OCI-LY1 (cell line): ENCODE measurements at regions not wholly inside any gene's neighbourhood (a gene's known extent, or its start where the extent isn't known, plus 50 kb on each side); places are given as distances from the start of the nearest gene placed in this dataset.

Source experiments
- H2AFZ ChIP-seq: fragments of 200-600 bp; sonication (generic), shearing (Covaris generic); 2 replicates; pipeline ENCODE4 v1.6.0; 2014; ENCODE audit warnings: antibody characterized with exemption, mild to moderate bottlenecking, low read length
- H3F3A ChIP-seq: fragments of 200-600 bp; sonication (generic), shearing (Covaris generic); 2 replicates; pipeline ENCODE4 v1.6.0; 2014; ENCODE audit warnings: mild to moderate bottlenecking, antibody characterized with exemption, low read length, moderate library complexity; ENCODE audit not compliant: insufficient read depth
- H3K27ac ChIP-seq: fragments of 200-600 bp; sonication (generic); 2 replicates; pipeline ENCODE4 v1.5.1; 2014; ENCODE audit warnings: low read length, mixed run types, mild to moderate bottlenecking, low read depth; ENCODE audit not compliant: poor library complexity, severe bottlenecking
- H3K27me3 ChIP-seq: fragments of 200-600 bp; sonication (generic); 2 replicates; pipeline ENCODE4 v1.6.0; 2014; ENCODE audit warnings: antibody characterized with exemption, mild to moderate bottlenecking, low read length, moderate library complexity; ENCODE audit not compliant: insufficient read depth
- H3K36me3 ChIP-seq: fragments of 200-600 bp; sonication (generic); 2 replicates; pipeline ENCODE4 v1.6.1; 2014; ENCODE audit warnings: mild to moderate bottlenecking, antibody characterized with exemption, low read length, moderate library complexity, mixed read lengths; ENCODE audit not compliant: insufficient read depth
- H3K4me1 ChIP-seq: fragments of 200-600 bp; sonication (generic); 2 replicates; pipeline ENCODE4 v1.5.1; 2014; ENCODE audit warnings: mild to moderate bottlenecking, low read length, moderate library complexity; ENCODE audit not compliant: insufficient read depth, severe bottlenecking
- H3K4me2 ChIP-seq: fragments of 200-600 bp; sonication (generic), shearing (Covaris generic); 2 replicates; pipeline ENCODE4 v1.6.1; 2014; ENCODE audit warnings: low read length
- H3K4me3 ChIP-seq: fragments of 200-600 bp; sonication (generic); 2 replicates; pipeline ENCODE4 v1.5.1; 2014; ENCODE audit warnings: low read length, low read depth, mild to moderate bottlenecking, mixed read lengths; ENCODE audit not compliant: poor library complexity, severe bottlenecking
- H3K79me2 ChIP-seq: fragments of 200-600 bp; shearing (Covaris generic); 2 replicates; pipeline ENCODE4 v1.6.1; 2016; ENCODE audit warnings: mixed run types, low read length, mixed read lengths; ENCODE audit not compliant: insufficient read depth
- H3K9ac ChIP-seq: fragments of 200-600 bp; sonication (generic), shearing (Covaris generic); 2 replicates; pipeline ENCODE4 v1.6.1; 2014; ENCODE audit warnings: mild to moderate bottlenecking, low read length, mixed read lengths
- H3K9me2 ChIP-seq: fragments of 200-600 bp; sonication (generic), shearing (Covaris generic); 2 replicates; pipeline ENCODE4 v1.6.1; 2014; ENCODE audit warnings: low read depth, mild to moderate bottlenecking, low read length, mixed read lengths
- H3K9me3 ChIP-seq: fragments of 200-600 bp; shearing (Covaris generic); 2 replicates; pipeline ENCODE4 v1.6.1; 2014; ENCODE audit warnings: low read length, mixed read lengths
- H4K20me1 ChIP-seq: fragments of 200-600 bp; sonication (generic), shearing (Covaris generic); 2 replicates; pipeline ENCODE4 v1.6.0; 2016; ENCODE audit warnings: mild to moderate bottlenecking, low read length; ENCODE audit not compliant: insufficient read depth
- CTCF ChIP-seq: fragments of 200-600 bp; sonication (generic), shearing (Covaris generic); IDR thresholded peaks from 2 replicates; pipeline ENCODE4 v1.5.1; 2017; ENCODE audit warnings: mild to moderate bottlenecking, antibody characterized with exemption, low read length, moderate library complexity, mixed read lengths
- EZH2 ChIP-seq: fragments of 200-600 bp; sonication (generic), shearing (Covaris generic); IDR thresholded peaks from 2 replicates; pipeline ENCODE4 v1.8.0; 2017; ENCODE audit warnings: borderline replicate concordance, mixed run types, mild to moderate bottlenecking, antibody characterized with exemption, low read length, moderate library complexity, mixed read lengths

DNA sequence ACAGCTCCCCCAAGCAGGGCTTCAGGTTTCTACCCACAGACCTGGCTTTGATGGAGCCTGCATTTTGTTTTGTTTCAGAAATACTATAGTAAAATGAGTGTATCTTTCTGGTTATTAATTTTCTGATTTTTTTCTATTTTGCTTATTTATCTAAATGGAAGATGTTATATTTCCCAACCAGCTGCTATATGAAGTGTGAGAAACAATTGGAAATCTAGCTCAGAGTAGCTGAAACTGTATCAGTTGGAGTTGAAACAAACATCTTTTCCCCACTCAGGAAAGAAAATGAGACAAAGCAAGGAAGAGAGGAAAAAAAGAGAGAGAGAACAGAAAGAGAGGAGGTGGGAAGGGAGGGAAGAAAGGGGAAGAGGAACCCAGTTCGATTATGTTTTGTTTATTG is 358.5 kb upstream of the ZNF507 start:
- no peaks in the 10 kb centered on the region for H3F3A ChIP-seq
- TF ChIP-seq EZH2 (no peak), CTCF (no peak)
- no peaks in the 10 kb centered on the region for H3K36me3 ChIP-seq
- no peaks in the 10 kb centered on the region for H3K9me2 ChIP-seq
- no peak overlapping the region for H3K9ac ChIP-seq
- H3K27me3 ChIP-seq = no peaks in the 10 kb centered on the region
- no peak overlapping the region for H2AFZ ChIP-seq
- H3K4me3 ChIP-seq = no peak overlapping the region
- no peak overlapping the region for H3K4me2 ChIP-seq
- H3K9me3 ChIP-seq = no peaks in the 10 kb centered on the region
- no peaks in the 10 kb centered on the region for H3K4me1 ChIP-seq
- no peak overlapping the region for H3K27ac ChIP-seq
- H4K20me1 ChIP-seq = no peaks in the 10 kb centered on the region
- H3K79me2 ChIP-seq = no peaks in the 10 kb centered on the region

GRCh38 chr19:31988256-31988655 is 357.2 kb upstream of the ZNF507 start:
- H3K79me2 ChIP-seq = no peaks in the 10 kb centered on the region
- H4K20me1 ChIP-seq = no peaks in the 10 kb centered on the region
- no peak overlapping the region for H3K27ac ChIP-seq
- H3K9ac ChIP-seq = no peak overlapping the region
- H2AFZ ChIP-seq = no peak overlapping the region
- H3K9me3 ChIP-seq = no peaks in the 10 kb centered on the region
- TF ChIP-seq EZH2 (no peak), CTCF (no peak)
- H3K9me2 ChIP-seq = no peaks in the 10 kb centered on the region
- H3K4me3 ChIP-seq = no peak overlapping the region
- no peaks in the 10 kb centered on the region for H3K27me3 ChIP-seq
- no peaks in the 10 kb centered on the region for H3F3A ChIP-seq
- no peak overlapping the region for H3K4me2 ChIP-seq
- no peaks in the 10 kb centered on the region for H3K36me3 ChIP-seq
- H3K4me1 ChIP-seq = no peaks in the 10 kb centered on the region

DNA sequence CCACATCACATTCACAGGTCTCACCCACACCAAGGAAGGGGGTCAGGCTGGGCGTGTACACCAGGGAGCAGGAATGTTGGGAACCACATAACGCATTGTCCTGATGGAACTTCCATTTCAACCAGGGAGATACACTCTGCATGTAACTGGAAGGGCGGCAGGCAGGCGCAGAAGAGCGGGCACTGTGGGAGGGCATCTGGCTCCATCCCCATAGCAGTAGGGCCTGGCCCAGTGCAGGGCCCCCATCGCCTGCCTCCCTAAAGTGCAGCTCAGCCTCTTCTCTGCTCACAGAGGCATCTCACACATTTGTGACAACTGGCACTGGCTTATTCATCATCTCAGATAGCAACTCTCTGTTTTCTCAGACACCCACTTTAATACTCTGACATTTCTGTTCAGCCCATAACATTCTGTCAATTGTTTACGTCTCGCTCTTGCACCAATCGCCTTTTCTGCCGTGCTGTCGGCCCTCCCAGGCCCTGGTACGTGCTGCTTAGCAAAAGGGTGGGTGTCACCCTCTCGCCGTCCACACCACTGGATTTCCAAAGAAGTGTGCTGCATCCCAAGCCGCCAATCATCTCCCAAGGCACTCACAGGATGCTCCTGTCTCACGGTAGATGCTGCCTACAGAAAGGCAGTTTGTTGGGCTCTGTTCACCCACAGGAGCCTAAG is 353.3 kb upstream of the ZNF507 start:
- Histone ChIP-seq H3K9me3 (no peaks in the 10 kb centered on the region), H4K20me1 (no peaks in the 10 kb centered on the region), H2AFZ (no peak overlapping the region), H3K4me3 (no peak overlapping the region), H3K9ac (no peak overlapping the region), H3K27me3 (no peaks in the 10 kb centered on the region), H3F3A (no peaks in the 10 kb centered on the region), H3K79me2 (no peaks in the 10 kb centered on the region), H3K27ac (no peak overlapping the region), H3K9me2 (no peaks in the 10 kb centered on the region), H3K4me2 (no peak overlapping the region), H3K36me3 (no peaks in the 10 kb centered on the region), H3K4me1 (no peaks in the 10 kb centered on the region)
- TF ChIP-seq EZH2 (no peak), CTCF (no peak)
